ENCODE measurements at regions not wholly inside any gene's neighbourhood (a gene's known extent, or its start where the extent isn't known, plus 50 kb on each side); places are given as distances from the start of the nearest gene placed in this dataset.

DNA sequence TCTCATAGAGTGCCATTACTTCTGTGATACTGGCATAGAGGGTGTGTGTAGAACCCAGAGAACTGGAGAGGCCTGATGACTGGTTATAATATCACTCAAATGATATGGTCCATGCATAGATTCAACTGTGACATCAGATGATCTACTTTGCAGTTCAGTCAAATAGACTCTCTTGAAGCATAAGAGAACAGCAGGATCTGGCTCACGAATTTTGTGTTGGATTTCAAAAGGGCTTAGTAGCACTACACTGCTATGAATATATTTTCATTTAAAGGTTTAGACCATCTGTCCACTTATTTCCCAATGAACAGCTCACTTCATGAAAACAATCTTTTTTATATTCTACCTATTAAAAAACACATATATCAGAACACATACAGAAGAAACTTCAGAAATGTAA, 119.7 kb downstream of the KIF2B start:
- WGBS, 4 donors: 50 to 72% (median 60%) methylated on average over 1 of the region's 1 CpG
- H3K27ac ChIP-seq: no peak overlapping the region
- intact Hi-C loops (cut with DNase I): loop anchor here in 1 of 10 donors (10.0 kb wide), 1 partner anchor 58 kb away; no protein-coding TSS in a partner anchor
- H3K4me3 ChIP-seq: no peak overlapping the region
- no peak for TF ChIP-seq POLR2A (IDR thresholded peaks at IDR 0.05)
- TF ChIP-seq, protein P1, sequence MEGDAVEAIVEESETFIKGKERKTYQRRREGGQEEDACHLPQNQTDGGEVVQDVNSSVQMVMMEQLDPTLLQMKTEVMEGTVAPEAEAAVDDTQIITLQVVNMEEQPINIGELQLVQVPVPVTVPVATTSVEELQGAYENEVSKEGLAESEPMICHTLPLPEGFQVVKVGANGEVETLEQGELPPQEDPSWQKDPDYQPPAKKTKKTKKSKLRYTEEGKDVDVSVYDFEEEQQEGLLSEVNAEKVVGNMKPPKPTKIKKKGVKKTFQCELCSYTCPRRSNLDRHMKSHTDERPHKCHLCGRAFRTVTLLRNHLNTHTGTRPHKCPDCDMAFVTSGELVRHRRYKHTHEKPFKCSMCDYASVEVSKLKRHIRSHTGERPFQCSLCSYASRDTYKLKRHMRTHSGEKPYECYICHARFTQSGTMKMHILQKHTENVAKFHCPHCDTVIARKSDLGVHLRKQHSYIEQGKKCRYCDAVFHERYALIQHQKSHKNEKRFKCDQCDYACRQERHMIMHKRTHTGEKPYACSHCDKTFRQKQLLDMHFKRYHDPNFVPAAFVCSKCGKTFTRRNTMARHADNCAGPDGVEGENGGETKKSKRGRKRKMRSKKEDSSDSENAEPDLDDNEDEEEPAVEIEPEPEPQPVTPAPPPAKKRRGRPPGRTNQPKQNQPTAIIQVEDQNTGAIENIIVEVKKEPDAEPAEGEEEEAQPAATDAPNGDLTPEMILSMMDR (IDR thresholded peaks at IDR 0.05): no peak
- ATAC-seq: no peak
- H3K9me3 ChIP-seq: no peaks in the 10 kb centered on the region
- no peaks in the 10 kb centered on the region for H3K4me1 ChIP-seq
- no peaks in the 10 kb centered on the region for H3K36me3 ChIP-seq
- DNase-seq: no peak
- no peaks in the 10 kb centered on the region for H3K27me3 ChIP-seq

- 74 to 82% (median 81%) methylated on average over 2 of the region's 2 CpGs for WGBS, 4 donors
- TF ChIP-seq, protein P1 (IDR thresholded peaks at IDR 0.05): no peak
- TF ChIP-seq POLR2A (IDR thresholded peaks at IDR 0.05): no peak
- Histone ChIP-seq H3K9me3 (no peaks in the 10 kb centered on the region), H3K27me3 (no peaks in the 10 kb centered on the region), H3K27ac (no peak overlapping the region), H3K4me1 (no peaks in the 10 kb centered on the region), H3K36me3 (no peaks in the 10 kb centered on the region), H3K4me3 (no peak overlapping the region)
- intact Hi-C loops (cut with DNase I): loop anchor here in 1 of 10 donors (10.0 kb wide), 1 partner anchor 58 kb away; no protein-coding TSS in a partner anchor
- no peak for DNase-seq
- ATAC-seq: no peak
Observed at GRCh38 chr17:53942898-53943297, 120.2 kb downstream of the KIF2B start.

GRCh38 chr17:53948323-53948722, 125.6 kb downstream of the KIF2B start:
- Histone ChIP-seq H3K27ac (no peak overlapping the region), H3K27me3 (no peaks in the 10 kb centered on the region), H3K9me3 (peaks cover 0 to 29% (median 13%) of the 10 kb centered on the region in 12 donors), H3K4me1 (no peaks in the 10 kb centered on the region), H3K4me3 (no peak overlapping the region), H3K36me3 (no peaks in the 10 kb centered on the region)
- TF ChIP-seq, protein P1 (IDR thresholded peaks at IDR 0.05): no peak
- no peak for TF ChIP-seq POLR2A (IDR thresholded peaks at IDR 0.05)
- ATAC-seq (no peak), DNase-seq (no peak)
- intact Hi-C loops (cut with DNase I): loop anchor here in 1 of 10 donors (10.0 kb wide), 1 partner anchor 64 kb away; no protein-coding TSS in a partner anchor
- 29 to 41% (median 32%) methylated on average over 1 of the region's 1 CpG for WGBS, 4 donors

- Histone ChIP-seq H3K27me3 (no peaks in the 10 kb centered on the region), H3K4me1 (no peaks in the 10 kb centered on the region), H3K27ac (no peak overlapping the region), H3K36me3 (no peaks in the 10 kb centered on the region), H3K4me3 (no peak overlapping the region), H3K9me3 (peaks cover 0 to 41% (median 15%) of the 10 kb centered on the region in 12 donors)
- TF ChIP-seq, protein P1 (IDR thresholded peaks at IDR 0.05): no peak
- TF ChIP-seq POLR2A (IDR thresholded peaks at IDR 0.05): no peak
- intact Hi-C loops (cut with DNase I): loop anchor here in 1 of 10 donors (10.0 kb wide), 1 partner anchor 65 kb away; no protein-coding TSS in a partner anchor
- 65 to 75% (median 70%) methylated on average over 9 of the region's 9 CpGs for WGBS, 4 donors
- ATAC-seq (no peak), DNase-seq (no peak)
Observed at GRCh38 chr17:53949473-53950090, 126.9 kb downstream of the KIF2B start.

All from heart left ventricle (tissue), 16 donors.